ENCODE measurements at regions not wholly inside any gene's neighbourhood (a gene's known extent, or its start where the extent isn't known, plus 50 kb on each side); places are given as distances from the start of the nearest gene placed in this dataset.
"Not testable (repeated sequence)": the region's sequence is repeated elsewhere in the genome, so short reads cannot be mapped to it uniquely, and the experiment has no call there.

DNA sequence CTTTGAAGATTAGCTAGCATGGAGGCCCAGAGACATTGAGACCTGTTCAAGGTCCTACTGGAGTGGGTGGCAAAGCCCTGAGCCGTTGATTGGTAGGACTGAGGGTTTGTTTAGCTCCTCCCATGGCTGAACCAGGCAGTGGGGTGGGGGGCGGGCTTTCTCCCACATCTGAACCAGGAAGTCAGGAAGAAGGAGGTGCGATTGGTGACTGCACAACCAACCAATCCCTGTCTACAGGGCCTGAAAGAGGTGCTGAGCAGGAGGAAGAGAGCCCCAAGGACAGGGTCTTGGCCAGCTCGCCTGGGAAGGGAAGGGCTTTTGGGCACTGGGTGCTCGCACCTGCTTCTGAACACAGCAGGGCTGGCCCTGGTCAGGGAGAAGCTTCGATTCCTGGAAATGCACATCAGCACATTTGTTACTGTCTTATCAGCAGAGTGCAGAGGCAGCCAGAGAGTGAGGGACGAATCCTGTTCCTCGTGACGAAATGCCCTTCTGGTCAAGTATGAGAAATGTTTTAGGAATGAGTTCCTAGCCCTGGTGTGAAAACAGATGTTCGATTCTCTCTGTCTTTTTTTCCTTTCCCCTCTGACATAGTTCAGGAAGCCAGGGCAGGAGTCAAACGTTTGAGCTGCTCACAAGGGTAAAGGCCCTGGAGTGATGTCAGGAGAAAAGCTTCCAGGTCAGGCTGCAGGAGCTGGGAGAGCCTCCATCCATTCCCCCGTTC is 294.8 kb upstream of the KLF4 start:
- no peaks in the 10 kb centered on the region for H3K27me3 Mint-ChIP-seq
- CTCF ChIA-PET: no interaction called here
- no peak overlapping the region for H3K27ac Mint-ChIP-seq
- intact Hi-C loops (cut with micrococcal nuclease): no loop called here
- no peaks in the 10 kb centered on the region for H3K9me3 Mint-ChIP-seq
- H3K4me3 Mint-ChIP-seq: no peak overlapping the region
- no peaks in the 10 kb centered on the region for H3K4me1 Mint-ChIP-seq (ENCODE audit: low read depth)
- no peaks in the 10 kb centered on the region for H3K36me3 Mint-ChIP-seq
- POLR2A ChIA-PET: no interaction called here
- DNase-seq: no peak

GRCh38 chr9:107782789-107783188 is 293.2 kb upstream of the KLF4 start:
- Mint-ChIP-seq H3K27me3 (no peaks in the 10 kb centered on the region), H3K9me3 (no peaks in the 10 kb centered on the region), H3K4me1 (ENCODE audit: low read depth) (no peaks in the 10 kb centered on the region), H3K27ac (no peak overlapping the region), H3K4me3 (no peak overlapping the region), H3K36me3 (no peaks in the 10 kb centered on the region)
- POLR2A ChIA-PET: no interaction called here
- no peak for DNase-seq
- CTCF ChIA-PET: no interaction called here
- intact Hi-C loops (cut with micrococcal nuclease): no loop called here

DNA sequence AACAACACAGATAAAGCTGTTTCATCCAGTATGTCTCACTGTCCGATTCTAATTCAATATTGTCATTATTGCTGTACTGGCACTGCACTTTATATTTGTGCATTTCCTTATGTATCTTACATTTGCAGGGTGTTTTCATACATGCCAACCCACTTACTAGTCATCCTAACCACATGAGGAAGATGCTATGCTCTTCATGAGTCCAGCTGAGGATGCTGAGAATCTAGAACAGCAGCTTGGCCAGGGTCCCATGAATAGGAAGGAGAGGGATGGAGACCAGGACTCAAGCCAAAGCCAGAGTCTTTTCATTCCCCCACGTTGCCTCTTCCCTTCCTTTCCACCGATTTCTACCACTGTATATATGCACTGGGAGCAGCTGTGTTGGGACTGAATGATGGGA is 292.8 kb upstream of the KLF4 start:
- ChIA-PET CTCF (no interaction called here), POLR2A (interaction anchor here (0.9 kb wide), 1 partner anchor 12 kb away, joined by 3 read pairs; no protein-coding TSS in a partner anchor)
- DNase-seq: no peak
- Mint-ChIP-seq H3K9me3 (no peaks in the 10 kb centered on the region), H3K27me3 (no peaks in the 10 kb centered on the region), H3K4me1 (ENCODE audit: low read depth) (no peaks in the 10 kb centered on the region), H3K36me3 (no peaks in the 10 kb centered on the region), H3K4me3 (no peak overlapping the region), H3K27ac (no peak overlapping the region)
- intact Hi-C loops (cut with micrococcal nuclease): no loop called here

DNA sequence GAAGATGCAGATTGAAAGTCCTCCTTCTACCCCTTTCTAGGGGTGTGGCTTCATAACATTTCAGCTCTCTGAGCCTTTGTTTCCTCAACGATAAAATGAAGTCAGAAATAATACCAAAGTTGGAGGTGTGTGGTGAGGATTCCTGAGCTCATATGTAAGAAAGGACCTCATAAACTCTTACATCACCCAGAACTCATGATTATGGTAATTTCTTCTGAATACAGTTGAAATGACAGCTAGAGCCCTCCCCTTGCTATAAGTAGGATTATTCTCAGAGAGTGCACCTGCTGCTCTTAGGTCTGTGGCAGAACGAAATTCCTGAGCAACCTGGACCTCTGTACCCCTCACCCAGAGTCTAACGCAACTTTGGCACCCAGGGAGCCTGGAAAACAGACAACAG is 291.4 kb upstream of the KLF4 start:
- H3K4me1 Mint-ChIP-seq (ENCODE audit: low read depth): no peaks in the 10 kb centered on the region

GRCh38 chr9:107779731-107780130 is 290.2 kb upstream of the KLF4 start:
- Mint-ChIP-seq H3K4me1 (ENCODE audit: low read depth) (no peaks in the 10 kb centered on the region), H3K27ac (no peak overlapping the region), H3K36me3 (no peaks in the 10 kb centered on the region), H3K27me3 (no peaks in the 10 kb centered on the region), H3K4me3 (no peak overlapping the region), H3K9me3 (no peaks in the 10 kb centered on the region)
- DNase-seq: no peak
- intact Hi-C loops (cut with micrococcal nuclease): no loop called here
- CTCF ChIA-PET: no interaction called here
- POLR2A ChIA-PET: no interaction called here

More for the DNA sequence above, 291.4 kb upstream of the KLF4 start:
- no peak overlapping the region for H3K4me3 Mint-ChIP-seq
- H3K27me3 Mint-ChIP-seq: no peaks in the 10 kb centered on the region
- ChIA-PET POLR2A (interaction anchor here (0.6 kb wide), 1 partner anchor 53 kb away, joined by 3 read pairs; no protein-coding TSS in a partner anchor), CTCF (no interaction called here)
- intact Hi-C loops (cut with micrococcal nuclease): no loop called here
- no peak overlapping the region for H3K27ac Mint-ChIP-seq
- no peaks in the 10 kb centered on the region for H3K9me3 Mint-ChIP-seq
- DNase-seq: no peak
- no peaks in the 10 kb centered on the region for H3K36me3 Mint-ChIP-seq

- POLR2A ChIA-PET: no interaction called here
- no peak for DNase-seq
- Mint-ChIP-seq H3K4me3 (no peak overlapping the region), H3K27ac (no peak overlapping the region), H3K4me1 (ENCODE audit: low read depth) (no peaks in the 10 kb centered on the region), H3K9me3 (no peaks in the 10 kb centered on the region), H3K27me3 (no peaks in the 10 kb centered on the region), H3K36me3 (no peaks in the 10 kb centered on the region)
- CTCF ChIA-PET: interaction anchor here (0.6 kb wide), 1 partner anchor 99 kb away, joined by 3 read pairs; no protein-coding TSS in a partner anchor
- intact Hi-C loops (cut with micrococcal nuclease): no loop called here
Observed at GRCh38 chr9:107778661-107779060, 289.1 kb upstream of the KLF4 start.

DNA sequence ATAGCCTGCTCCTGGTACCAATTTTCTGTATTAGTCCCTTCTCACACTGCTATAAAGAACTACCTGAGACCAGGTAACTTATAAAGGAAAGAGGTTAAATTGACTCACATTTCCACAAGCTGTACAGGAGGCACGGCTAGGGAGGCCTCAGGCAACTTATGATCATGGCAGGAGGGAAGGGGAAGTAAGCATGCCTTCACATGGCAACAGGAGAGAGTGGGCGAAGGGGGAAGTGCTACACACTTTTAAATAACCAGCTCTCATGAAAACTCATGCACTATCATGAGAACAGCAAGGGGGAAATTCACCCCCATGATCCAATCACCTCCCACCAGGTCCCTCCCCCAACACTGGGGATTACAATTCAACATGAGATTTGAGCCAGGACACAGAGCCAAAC is 284.5 kb upstream of the KLF4 start:
- DNase-seq; H3K4me3 Mint-ChIP-seq; H3K27me3 Mint-ChIP-seq; H3K27ac Mint-ChIP-seq; CTCF ChIA-PET; intact Hi-C loops (cut with micrococcal nuclease); POLR2A ChIA-PET; H3K36me3 Mint-ChIP-seq; H3K9me3 Mint-ChIP-seq; H3K4me1 Mint-ChIP-seq (ENCODE audit: low read depth): not testable (repeated sequence)

GRCh38 chr9:107772988-107773387 is 283.4 kb upstream of the KLF4 start:
- Mint-ChIP-seq H3K27me3 (no peaks in the 10 kb centered on the region), H3K4me1 (ENCODE audit: low read depth) (no peaks in the 10 kb centered on the region), H3K4me3 (no peak overlapping the region), H3K9me3 (no peaks in the 10 kb centered on the region), H3K27ac (no peak overlapping the region), H3K36me3 (no peaks in the 10 kb centered on the region)
- ChIA-PET CTCF (no interaction called here), POLR2A (no interaction called here)
- intact Hi-C loops (cut with micrococcal nuclease): no loop called here
- no peak for DNase-seq

DNA sequence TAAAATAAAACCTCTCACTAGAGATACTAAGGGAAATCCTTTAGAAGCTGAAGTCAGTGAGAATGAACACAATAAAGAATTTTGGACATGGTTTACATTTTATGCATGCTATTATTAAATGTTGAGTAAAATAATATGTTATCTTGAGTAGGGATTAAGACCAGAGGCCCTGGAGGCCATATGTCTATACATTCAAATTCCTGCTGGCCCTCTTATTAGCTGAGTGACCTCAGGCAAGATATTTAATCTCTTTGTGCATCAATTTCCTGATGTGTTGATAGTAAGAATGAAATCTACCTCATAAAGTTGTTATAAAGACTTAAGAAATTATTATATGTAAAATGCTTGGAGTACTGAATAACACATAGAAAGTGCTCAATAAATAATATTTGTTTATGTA is 281.1 kb upstream of the KLF4 start:
- DNase-seq: no peak
- H3K4me3 Mint-ChIP-seq: no peak overlapping the region
- H3K4me1 Mint-ChIP-seq (ENCODE audit: low read depth): no peaks in the 10 kb centered on the region
- H3K9me3 Mint-ChIP-seq: no peaks in the 10 kb centered on the region
- H3K36me3 Mint-ChIP-seq: no peaks in the 10 kb centered on the region
- ChIA-PET POLR2A (no interaction called here), CTCF (no interaction called here)
- intact Hi-C loops (cut with micrococcal nuclease): no loop called here
- H3K27ac Mint-ChIP-seq: no peak overlapping the region
- H3K27me3 Mint-ChIP-seq: no peaks in the 10 kb centered on the region

DNA sequence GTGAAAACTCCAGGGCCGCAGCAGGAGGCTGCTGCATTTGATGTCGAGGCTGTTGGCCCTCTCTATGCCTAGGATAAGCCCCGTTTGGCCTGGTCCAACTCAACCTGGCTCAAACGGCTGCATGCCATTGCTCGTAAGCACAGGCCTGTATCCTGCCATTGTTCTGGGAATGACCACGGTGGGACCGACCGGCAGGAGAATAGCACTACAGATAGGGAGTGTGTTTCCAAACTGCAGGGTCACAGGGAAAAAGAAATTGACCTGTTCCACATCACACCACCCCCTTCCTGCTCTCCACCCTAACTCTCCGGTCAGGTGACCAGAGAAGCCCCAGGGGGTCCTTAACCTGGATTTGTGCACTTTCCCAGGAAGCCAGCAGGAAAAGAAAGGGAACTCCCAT is 278.7 kb upstream of the KLF4 start:
- Mint-ChIP-seq H3K27me3 (no peaks in the 10 kb centered on the region), H3K27ac (no peak overlapping the region), H3K9me3 (peaks cover 7% of the 10 kb centered on the region), H3K4me1 (ENCODE audit: low read depth) (no peaks in the 10 kb centered on the region), H3K4me3 (no peak overlapping the region), H3K36me3 (no peaks in the 10 kb centered on the region)
- intact Hi-C loops (cut with micrococcal nuclease): no loop called here
- ChIA-PET CTCF (no interaction called here), POLR2A (no interaction called here)
- no peak for DNase-seq

GRCh38 chr9:107767711-107768110 is 278.1 kb upstream of the KLF4 start:
- DNase-seq: no peak
- ChIA-PET POLR2A (no interaction called here), CTCF (no interaction called here)
- Mint-ChIP-seq H3K4me3 (no peak overlapping the region), H3K9me3 (peaks cover 7% of the 10 kb centered on the region), H3K4me1 (ENCODE audit: low read depth) (no peaks in the 10 kb centered on the region), H3K36me3 (no peaks in the 10 kb centered on the region), H3K27ac (no peak overlapping the region), H3K27me3 (no peaks in the 10 kb centered on the region)
- intact Hi-C loops (cut with micrococcal nuclease): no loop called here

DNA sequence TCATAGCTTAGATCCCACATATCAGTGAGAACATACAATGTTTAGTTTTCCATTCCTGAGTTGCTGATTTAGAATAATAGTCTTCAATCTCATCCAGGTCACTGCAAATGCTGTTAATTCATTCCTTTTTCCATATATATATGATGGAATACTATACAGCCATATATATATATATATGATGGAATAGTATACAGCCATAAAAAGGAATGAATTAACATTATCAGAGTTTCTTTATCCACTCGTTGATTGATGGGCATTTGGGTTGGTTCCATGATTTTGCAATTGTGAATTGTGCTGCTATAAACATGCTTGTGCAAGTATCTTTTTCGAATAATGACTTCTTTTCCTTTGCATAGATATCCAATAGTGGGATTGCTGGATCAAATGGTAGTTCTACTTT is 273.9 kb upstream of the KLF4 start:
- H3K4me3 Mint-ChIP-seq; DNase-seq; H3K9me3 Mint-ChIP-seq; H3K36me3 Mint-ChIP-seq; POLR2A ChIA-PET; H3K4me1 Mint-ChIP-seq (ENCODE audit: low read depth); intact Hi-C loops (cut with micrococcal nuclease); H3K27me3 Mint-ChIP-seq; H3K27ac Mint-ChIP-seq; CTCF ChIA-PET: not testable (repeated sequence)

DNA sequence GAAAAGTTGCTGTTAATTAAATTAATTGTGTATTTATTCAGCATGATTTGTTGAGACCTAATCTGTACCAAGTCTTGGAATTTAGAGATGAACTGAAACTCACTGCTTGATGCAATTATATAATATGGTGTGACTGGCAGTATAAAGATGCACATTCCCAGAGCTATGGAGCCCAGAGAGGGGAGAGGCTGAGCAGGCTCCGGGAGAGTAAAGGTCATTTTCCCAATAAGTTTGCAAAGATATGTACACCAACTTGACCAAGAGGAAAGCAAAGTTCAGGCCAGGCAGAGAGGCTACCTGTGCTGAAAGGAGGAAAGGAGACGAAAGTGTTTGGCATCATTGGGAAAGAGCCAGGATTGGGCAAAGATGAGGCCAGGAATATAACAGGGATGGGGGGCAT is 271.7 kb upstream of the KLF4 start:
- no peaks in the 10 kb centered on the region for H3K27me3 Mint-ChIP-seq
- CTCF ChIA-PET: no interaction called here
- intact Hi-C loops (cut with micrococcal nuclease): no loop called here
- H3K9me3 Mint-ChIP-seq: peaks cover 7% of the 10 kb centered on the region
- H3K4me1 Mint-ChIP-seq (ENCODE audit: low read depth): no peaks in the 10 kb centered on the region
- no peak overlapping the region for H3K27ac Mint-ChIP-seq
- POLR2A ChIA-PET: no interaction called here
- no peak for DNase-seq
- H3K36me3 Mint-ChIP-seq: no peaks in the 10 kb centered on the region
- no peak overlapping the region for H3K4me3 Mint-ChIP-seq
